SK-N-SH treated with all-trans-retinoic acid at 6 μM for 48 hours (cell line): ENCODE measurements at regions not wholly inside any gene's neighbourhood (a gene's known extent, or its start where the extent isn't known, plus 50 kb on each side); places are given as distances from the start of the nearest gene placed in this dataset.

Experiments used
- ARNTL ChIP-seq: fragments of 450-650 bp; formaldehyde crosslinking; IDR thresholded peaks from 2 replicates; pipeline ENCODE4 v1.5.0; 2020; ENCODE audit warnings: low read depth, mild to moderate bottlenecking, moderate library complexity, borderline replicate concordance
- ESRRG ChIP-seq: fragments of 250-450 bp; sonication (Bioruptor Pico); IDR thresholded peaks from 2 replicates; pipeline ENCODE4 v1.6.1; 2021; ENCODE audit warnings: mild to moderate bottlenecking
- ISL1 ChIP-seq: fragments of 250-450 bp; sonication (Bioruptor Pico); IDR thresholded peaks from 2 replicates; pipeline ENCODE4 v2.1.2; 2022; ENCODE audit warnings: mild to moderate bottlenecking, moderate library complexity
- PATZ1 ChIP-seq: fragments of 250-450 bp; sonication (Bioruptor Pico); IDR thresholded peaks from 2 replicates; pipeline ENCODE4 v1.8.0; 2020; ENCODE audit warnings: mild to moderate bottlenecking, moderate library complexity, borderline replicate concordance
- TCF4 ChIP-seq: fragments of 250-450 bp; sonication (Bioruptor Pico); IDR thresholded peaks from 2 replicates; pipeline ENCODE4 v1.8.0; 2021; ENCODE audit warnings: mild to moderate bottlenecking, moderate library complexity, borderline replicate concordance
- TOX ChIP-seq: fragments of 250-450 bp; sonication (Bioruptor Pico); IDR thresholded peaks from 2 replicates; pipeline ENCODE4 v1.8.0; 2021; ENCODE audit warnings: mild to moderate bottlenecking, moderate library complexity, borderline replicate concordance
- ZC3H10 ChIP-seq: fragments of 250-450 bp; sonication (Bioruptor Pico); IDR thresholded peaks from 2 replicates; pipeline ENCODE4 v1.5.1; 2021; ENCODE audit warnings: mild to moderate bottlenecking, moderate library complexity
- ZFP3 ChIP-seq: fragments of 250-450 bp; sonication (Bioruptor Pico); IDR thresholded peaks from 2 replicates; pipeline ENCODE4 v1.5.0; 2020; ENCODE audit warnings: mild to moderate bottlenecking, moderate library complexity
- TF ChIP-seq, protein P1 (sequence below): fragments of 250-450 bp; sonication (Bioruptor Pico); IDR thresholded peaks from 2 replicates; pipeline ENCODE4 v1.5.0; 2020; ENCODE audit warnings: mild to moderate bottlenecking, moderate library complexity
- TF ChIP-seq, protein P2 (sequence below): fragments of 250-450 bp; sonication (Bioruptor Pico); IDR thresholded peaks from 2 replicates; pipeline ENCODE4 v1.5.1; 2021; ENCODE audit warnings: mild to moderate bottlenecking, moderate library complexity

GRCh38 chr12:96136161-96136560, 58.0 kb upstream of the ELK3 start:
- no peak for TF ChIP-seq TOX (CRISPR knock-in tag)
- no peak for TF ChIP-seq ZFP3
- TF ChIP-seq PATZ1 (CRISPR knock-in tag), result no peak
- TF ChIP-seq ISL1 (CRISPR knock-in tag), result no peak
- no peak for TF ChIP-seq ZC3H10 (CRISPR knock-in tag)
- TF ChIP-seq, protein P1, sequence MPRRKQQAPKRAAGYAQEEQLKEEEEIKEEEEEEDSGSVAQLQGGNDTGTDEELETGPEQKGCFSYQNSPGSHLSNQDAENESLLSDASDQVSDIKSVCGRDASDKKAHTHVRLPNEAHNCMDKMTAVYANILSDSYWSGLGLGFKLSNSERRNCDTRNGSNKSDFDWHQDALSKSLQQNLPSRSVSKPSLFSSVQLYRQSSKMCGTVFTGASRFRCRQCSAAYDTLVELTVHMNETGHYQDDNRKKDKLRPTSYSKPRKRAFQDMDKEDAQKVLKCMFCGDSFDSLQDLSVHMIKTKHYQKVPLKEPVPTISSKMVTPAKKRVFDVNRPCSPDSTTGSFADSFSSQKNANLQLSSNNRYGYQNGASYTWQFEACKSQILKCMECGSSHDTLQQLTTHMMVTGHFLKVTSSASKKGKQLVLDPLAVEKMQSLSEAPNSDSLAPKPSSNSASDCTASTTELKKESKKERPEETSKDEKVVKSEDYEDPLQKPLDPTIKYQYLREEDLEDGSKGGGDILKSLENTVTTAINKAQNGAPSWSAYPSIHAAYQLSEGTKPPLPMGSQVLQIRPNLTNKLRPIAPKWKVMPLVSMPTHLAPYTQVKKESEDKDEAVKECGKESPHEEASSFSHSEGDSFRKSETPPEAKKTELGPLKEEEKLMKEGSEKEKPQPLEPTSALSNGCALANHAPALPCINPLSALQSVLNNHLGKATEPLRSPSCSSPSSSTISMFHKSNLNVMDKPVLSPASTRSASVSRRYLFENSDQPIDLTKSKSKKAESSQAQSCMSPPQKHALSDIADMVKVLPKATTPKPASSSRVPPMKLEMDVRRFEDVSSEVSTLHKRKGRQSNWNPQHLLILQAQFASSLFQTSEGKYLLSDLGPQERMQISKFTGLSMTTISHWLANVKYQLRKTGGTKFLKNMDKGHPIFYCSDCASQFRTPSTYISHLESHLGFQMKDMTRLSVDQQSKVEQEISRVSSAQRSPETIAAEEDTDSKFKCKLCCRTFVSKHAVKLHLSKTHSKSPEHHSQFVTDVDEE (CRISPR knock-in tag), result no peak
- no peak for TF ChIP-seq ESRRG (CRISPR knock-in tag)
- no peak for TF ChIP-seq TCF4
- TF ChIP-seq ARNTL (CRISPR knock-in tag), result no peak
- TF ChIP-seq, protein P2, sequence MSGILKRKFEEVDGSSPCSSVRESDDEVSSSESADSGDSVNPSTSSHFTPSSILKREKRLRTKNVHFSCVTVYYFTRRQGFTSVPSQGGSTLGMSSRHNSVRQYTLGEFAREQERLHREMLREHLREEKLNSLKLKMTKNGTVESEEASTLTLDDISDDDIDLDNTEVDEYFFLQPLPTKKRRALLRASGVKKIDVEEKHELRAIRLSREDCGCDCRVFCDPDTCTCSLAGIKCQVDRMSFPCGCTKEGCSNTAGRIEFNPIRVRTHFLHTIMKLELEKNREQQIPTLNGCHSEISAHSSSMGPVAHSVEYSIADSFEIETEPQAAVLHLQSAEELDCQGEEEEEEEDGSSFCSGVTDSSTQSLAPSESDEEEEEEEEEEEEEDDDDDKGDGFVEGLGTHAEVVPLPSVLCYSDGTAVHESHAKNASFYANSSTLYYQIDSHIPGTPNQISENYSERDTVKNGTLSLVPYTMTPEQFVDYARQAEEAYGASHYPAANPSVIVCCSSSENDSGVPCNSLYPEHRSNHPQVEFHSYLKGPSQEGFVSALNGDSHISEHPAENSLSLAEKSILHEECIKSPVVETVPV (CRISPR knock-in tag), result no peak
